Limb (tissue), 2 donors: ENCODE measurements at regions not wholly inside any gene's neighbourhood (a gene's known extent, or its start where the extent isn't known, plus 50 kb on each side); places are given as distances from the start of the nearest gene placed in this dataset.
"Not testable (repeated sequence)": the region's sequence is repeated elsewhere in the genome, so short reads cannot be mapped to it uniquely, and the experiment has no call there.

ENCODE experiments used
- DNase-seq, 2 donors: peaks; one replicate each; pipeline ENCODE4 v3.0.0-alpha.2; 2016; ENCODE audit errors: extremely low spot score in 2 of 2

DNA sequence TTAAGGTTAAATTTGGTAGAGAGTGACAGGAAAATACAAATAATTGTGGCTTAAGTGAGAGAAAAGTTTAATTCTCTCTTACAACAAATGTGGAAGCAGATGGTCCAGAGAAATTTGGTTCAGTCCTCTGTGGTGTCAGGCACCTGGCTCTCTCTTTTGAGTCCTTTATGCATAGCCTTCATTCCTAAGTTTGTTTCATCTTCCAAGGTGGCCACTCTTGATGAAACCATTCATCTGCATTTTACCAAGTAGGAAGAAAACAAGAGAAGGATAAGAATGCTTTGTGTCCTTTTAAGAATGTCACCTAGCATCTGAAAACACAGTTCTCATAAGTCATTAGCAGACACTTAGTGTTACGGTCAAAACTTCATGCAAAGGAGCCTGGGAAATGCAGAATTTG is 442.5 kb downstream of the CCER1 start:
- no peak for DNase-seq

DNA sequence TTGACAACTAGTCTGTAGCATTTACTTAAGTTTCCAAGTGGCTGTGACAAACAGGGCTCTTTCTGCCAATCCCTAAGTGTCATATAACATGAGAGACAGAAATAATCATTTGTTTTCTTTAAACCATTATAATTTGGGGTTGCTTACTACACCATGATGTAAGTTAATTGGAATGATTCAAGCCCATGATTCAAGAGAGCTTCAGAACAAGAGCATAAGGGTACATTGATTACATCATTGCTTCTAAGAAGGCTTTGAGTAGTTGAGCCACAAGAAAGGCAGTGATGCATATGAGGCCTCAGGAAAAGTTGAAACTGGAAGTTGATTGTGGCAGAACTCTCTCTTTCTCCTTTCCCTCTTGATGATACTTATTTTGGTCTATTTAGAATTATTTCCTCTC is 444.0 kb downstream of the CCER1 start:
- no peak for DNase-seq

DNA sequence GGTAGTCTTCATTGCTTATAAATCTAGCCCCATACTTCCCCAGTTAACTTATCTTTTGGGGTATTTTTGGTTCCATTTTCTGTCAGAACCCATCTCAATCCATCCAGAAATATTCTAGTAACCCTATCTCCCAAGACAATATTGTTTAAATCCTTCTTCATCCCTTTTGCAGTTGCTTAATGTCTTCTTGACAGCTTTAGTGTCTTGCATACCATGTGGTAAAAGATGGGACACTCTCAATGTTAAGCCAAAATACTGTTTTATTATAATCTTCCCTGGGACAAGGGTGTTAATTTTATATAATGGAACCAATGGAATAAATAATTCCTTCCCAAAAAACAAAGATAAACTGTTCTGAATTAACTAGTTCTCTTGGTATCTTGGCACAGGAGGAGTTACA is 450.2 kb downstream of the CCER1 start:
- DNase-seq = no peak

DNA sequence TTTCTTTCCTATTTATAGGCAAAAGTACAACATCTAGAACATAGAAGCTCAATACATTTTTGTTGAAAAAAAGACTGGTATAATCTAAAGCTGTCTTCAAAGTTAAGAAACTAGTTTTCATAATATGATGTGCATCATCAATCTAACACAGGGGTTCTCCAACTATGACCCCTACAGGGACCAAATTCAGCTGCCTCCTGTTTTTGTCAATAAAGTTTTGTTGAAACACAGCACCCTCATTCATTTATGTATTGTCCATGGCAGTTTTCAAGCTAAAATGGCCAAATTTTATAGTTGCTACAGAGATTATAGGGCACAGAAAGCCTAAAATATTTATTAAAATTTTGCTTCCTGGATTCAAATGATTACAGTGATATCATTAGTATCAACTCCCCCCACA is 452.9 kb downstream of the CCER1 start:
- DNase-seq = no peak

DNA sequence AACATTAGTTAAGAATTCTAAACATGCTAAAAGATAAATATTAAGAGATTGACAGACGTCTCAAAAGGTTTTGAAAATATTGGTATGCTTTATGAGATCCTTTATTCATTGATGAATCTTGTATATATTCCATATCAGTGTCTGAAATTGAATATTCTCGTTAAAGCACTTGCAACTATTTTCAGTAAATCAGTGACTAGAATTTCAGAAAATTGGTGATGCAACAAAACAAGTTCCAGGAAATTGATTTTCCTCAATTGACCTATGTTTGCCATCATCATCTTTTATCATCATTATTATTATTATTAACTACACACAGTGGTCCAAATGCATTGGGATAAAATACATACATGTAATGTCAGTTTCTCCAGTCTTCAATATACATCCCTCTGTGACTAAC is 453.6 kb downstream of the CCER1 start:
- DNase-seq = no peak

DNA sequence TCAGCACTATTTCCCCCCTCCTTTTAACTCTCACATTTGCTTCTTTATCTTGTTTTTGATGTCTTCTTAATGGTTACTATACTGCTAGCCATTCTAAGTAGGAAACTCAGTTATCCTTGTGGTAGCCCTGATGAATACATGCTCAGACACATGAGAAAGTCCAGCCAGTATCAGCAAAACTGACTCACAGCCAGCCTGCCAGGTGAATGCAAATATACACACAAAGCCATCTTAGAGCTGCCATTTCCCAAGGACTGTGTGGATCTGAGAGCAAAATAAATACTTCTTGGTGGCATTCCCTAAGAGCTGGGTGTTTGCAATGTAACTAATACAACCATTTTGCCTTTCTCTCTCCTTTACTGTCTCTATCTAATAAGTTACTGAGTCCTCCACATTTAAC is 455.2 kb downstream of the CCER1 start:
- no peak for DNase-seq

DNA sequence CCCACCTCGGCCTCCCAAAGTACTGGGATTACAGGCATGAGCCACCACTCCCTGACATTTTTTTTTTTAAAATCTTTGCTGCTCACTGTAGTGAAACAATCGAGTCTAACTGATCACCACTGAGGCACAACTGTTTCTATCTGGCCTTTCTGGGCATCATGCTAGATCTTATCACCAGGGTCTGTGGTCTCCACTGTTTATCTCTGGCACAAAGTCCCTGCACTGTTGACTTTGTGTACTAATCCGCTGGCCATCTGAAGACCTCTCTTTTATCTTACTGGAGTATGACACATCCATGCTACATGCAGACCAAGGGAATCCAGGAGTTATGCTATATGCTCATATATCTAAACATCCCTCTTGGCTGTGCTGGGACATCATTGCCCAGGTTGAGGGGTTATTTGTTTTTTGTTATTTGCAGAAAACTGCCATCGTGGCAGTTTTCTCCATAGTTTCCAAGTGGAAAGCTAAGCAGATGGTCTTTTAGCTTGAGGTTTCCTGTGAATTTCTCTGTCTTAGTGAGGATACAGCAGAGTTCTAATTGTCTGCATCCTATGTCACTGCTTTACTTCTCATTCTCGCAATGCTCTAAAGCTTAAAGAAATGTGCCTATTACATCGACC is 456.9 kb downstream of the CCER1 start:
- no peak for DNase-seq

DNA sequence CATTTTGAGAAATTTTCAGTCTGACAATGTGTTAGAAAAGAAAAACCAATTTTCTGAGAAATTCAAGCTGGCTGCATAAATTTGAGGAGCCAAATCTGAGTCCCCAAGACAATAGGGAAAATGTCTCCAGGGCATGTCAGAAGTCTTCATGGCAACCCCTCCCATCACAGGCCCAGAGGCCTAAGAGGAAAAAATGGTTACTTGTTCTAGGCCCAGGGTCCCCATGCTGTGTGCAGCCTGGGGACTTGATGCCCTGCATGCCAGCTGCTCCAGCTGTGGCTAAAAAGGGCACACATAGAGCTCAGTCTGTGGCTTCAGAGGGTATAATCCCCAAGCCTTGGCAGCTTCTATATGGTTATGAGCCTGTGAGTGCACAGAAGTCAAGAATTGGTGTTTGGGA is 464.6 kb downstream of the CCER1 start:
- DNase-seq = no peak

DNA sequence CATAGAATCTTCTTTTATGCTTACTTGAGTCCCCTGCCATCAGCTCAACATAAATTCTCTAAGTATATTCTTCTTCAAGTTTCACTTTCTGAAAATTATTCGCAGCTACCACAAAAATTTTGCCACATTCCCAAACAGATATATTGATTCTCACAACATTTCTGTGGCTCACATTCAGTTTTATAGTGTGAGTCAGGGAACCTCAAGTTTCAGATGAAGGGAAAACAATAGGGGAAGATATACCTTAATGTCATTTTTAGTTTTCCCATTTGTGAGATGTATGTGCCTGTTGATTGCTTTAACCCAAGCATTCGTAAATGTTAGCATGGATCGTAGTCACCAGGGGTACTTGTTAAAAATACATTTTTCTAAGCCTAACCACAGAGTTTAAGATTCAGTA is 465.8 kb downstream of the CCER1 start:
- no peak for DNase-seq

DNA sequence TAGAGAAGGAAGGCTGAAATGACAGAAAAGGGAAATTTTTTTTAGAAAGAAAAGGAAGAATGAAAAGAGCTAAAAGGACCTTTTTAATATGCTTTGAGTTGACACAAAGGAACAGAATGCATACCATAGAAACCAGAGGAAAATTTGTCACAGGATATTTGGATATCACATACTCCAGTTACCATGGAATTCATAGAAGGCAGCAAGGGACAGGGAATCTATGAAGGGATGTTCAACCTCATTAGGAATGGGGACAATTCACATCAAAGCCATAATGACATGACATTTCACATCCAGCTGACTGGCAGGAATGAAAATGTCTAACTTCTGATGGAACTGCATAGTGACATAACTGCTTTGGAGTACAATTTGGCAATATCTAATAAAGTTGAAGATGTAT is 469.4 kb downstream of the CCER1 start:
- DNase-seq = no peak

DNA sequence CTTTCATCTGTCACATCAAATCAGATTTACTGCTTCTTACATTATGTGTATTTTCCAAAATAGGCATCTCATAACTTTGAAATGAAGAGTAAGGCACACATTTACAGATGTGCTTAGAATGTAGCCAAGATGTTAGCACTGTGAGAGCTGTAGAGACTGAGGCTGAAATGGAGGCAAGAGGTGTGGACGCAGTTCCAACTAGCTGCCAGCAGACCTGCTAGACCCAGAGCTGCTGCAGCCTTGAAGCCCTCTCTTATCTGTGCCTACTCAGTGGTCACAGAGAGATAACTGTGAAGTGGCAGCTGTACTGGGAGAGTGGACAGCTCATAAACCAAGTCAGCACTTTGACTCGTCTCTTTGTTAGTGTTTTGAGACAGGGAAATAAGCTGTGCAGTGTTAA is 470.9 kb downstream of the CCER1 start:
- peak in 1 of 2 donors; percentile 25 for DNase-seq

DNA sequence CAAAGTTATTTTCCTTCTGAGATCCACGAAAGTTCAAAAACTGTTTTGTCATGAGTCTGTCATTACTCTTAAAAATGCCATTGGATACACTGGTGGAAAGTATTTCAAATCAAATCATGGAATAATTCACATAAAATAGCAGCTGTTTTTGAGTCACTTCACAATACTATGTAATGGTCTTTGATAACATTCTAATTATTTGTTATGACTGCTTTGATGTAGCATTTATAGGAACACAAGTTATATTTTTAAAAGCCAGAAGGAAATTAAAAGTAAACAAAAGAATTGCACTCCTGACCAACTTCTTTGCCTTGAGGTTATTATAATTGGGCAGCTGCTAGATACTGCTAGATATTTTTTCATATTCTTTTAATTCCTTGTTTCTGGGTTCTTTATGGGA is 473.2 kb downstream of the CCER1 start:
- DNase-seq = no peak

DNA sequence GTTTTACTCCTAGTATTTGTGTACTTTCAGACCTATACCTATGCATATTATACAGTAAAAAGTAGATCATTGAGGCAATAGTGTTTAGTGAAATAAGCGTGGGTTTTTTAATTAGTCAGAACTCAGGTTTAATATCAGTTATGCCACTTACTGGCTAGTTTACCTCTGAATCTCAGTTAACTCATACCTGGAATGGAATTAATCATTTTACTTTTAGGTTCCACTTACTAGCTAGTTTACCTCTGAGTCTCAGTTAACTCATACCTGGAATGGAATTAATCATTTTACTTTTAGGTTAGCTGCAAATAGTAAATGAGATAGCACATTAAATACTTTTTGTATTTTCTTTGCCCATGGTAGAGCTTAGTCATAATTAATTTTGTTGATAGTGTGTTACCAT is 475.7 kb downstream of the CCER1 start:
- no peak for DNase-seq

DNA sequence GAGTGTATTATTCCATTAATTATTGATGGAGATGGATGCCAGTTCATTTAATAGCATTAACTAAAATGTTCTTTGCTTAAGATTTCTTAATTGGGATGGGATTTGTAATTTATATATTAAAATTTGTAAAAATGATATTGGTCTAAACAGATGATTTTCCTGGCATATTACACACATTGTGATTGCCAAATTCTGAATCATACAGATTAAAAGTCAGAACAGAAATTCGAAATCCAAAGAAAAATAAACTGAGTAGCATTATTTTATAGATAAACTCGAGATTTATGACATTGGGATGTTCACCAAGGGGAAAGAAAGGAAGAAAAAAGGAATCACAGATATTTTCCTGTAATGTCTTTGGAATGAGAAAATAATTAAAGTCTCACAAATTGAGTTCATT is 481.1 kb downstream of the CCER1 start:
- DNase-seq = no peak

DNA sequence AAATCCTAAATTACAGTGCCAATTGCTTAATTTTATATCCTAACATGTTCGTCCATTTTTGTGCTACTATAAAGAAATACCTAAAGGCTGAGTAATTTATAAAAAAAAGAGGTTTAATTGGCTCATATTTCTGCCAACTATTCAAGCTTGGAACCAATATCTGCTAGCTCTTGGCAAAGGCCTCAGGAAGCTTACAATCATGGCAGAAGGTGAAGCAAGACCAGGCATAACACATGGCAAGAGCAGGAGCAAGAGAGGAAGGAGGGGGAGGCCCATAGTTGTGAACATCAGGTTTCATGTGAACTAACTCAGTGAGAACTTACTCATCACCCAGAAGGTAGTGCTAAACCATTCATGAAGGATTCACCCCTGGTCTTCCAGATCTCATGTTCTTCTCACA is 494.3 kb downstream of the CCER1 start:
- no peak for DNase-seq

DNA sequence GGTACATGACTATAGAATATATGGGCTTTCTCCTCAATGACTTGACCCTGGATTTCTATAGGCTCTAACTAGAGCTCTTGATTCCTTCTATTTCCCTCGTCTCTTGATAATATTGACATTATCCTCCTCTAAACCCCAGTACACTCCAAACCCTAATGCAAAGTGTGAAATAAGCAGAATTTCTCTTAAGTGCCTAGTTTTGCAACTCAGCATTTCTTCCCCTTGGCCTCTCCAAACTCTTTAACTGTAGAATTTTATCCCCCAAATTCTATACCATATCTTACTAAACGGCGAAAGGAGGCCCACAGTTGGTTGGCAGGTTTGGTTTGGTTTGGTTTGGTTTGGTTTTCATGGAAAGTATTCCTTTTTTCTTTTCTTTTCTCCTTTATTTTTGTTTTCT is 498.7 kb downstream of the CCER1 start:
- DNase-seq = no peak

DNA sequence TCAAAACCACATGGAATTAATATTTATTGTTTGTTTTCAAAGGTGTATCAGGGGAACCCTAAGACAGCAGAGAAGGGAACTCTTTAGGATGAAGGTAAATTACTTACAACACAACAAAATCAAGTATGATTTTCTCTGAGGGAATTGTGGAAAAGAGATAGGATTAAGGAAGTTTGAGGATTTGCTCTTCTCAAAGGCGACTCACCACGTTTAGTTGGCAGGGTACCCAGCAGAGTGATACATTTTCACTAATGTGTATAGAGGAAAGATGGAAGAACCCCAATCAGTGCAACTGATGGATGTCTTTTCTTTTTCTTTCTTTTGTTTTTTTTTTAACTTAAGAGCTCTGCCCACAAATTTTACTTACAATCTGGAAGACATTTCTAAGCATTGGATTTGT is 499.2 kb downstream of the CCER1 start:
- DNase-seq = peak in 1 of 2 donors; percentile 17

DNA sequence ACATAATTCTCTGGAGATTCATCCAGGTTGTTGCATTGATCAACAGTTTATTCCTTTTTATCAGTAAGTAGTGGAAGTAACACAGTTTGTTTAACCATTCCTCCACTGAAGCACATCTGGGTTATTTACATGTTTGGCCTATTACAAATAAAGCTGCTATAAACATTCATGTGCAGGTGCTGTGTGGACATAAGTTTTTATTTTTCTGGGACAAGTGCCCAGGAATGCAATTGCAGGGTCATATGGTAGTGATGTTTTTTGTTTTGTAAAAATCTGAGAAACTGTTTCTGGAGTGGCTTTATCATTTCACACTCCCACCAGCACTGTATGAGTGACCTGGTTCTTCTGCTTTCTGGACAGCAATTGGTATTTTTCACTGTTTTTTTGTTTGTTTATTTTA is 505.4 kb downstream of the CCER1 start:
- no peak for DNase-seq

DNA sequence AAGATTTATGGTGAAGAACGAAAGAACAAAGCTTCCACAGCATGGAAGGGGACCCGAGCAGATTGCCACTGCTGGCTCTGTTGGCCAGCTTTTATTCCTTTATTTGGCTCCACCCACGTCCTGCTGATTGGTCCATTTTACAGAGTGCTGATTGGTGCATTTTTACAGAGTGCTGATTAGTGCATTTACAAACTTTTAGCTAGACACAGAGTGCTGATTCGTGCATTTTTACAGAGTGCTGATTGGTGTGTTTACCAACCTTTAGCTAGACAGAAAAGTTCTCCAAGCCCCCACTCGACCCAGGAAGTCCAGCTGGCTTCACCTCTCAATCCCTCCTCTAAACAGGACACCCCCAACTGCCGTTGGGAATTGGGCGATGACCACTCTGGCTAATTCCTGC is 511.5 kb downstream of the CCER1 start:
- DNase-seq = not testable (repeated sequence)

DNA sequence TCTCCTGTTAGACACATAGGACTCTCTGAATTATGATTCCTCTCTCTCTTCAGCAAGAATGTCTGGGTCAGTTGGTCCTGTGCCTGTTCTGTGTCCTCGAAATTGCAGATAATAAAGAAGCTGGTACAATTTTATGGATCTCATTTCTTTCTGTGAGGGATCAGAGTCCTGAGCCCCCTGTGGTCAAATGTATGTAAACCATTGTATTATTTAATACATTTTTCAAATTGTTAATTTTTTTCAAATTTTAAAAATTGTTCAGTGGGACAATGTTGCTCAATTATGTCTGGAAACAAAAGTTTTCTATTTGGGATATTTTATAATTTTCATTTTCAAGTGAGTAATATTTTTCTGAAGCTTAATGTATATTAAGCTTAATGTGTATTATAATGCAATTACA is 513.5 kb downstream of the CCER1 start:
- DNase-seq = no peak

DNA sequence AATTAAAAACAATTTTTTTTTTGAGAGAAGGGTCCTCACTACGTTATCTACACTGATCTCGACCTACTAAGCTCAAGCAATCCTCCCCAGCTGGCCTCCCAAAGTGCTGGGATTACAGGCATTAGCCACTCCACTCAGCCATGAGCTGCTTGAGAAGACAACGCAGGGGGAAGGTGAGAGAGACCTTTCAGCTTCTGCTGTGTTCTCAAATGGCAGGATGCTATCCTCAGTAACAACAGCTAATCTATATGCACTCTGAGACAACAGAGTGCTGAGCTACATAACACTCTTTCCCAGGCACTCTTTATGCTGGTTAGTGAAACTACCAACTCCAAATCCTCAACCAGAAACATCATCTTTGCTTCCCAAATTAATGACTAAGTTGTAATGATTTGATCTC is 526.1 kb downstream of the CCER1 start:
- DNase-seq = no peak

DNA sequence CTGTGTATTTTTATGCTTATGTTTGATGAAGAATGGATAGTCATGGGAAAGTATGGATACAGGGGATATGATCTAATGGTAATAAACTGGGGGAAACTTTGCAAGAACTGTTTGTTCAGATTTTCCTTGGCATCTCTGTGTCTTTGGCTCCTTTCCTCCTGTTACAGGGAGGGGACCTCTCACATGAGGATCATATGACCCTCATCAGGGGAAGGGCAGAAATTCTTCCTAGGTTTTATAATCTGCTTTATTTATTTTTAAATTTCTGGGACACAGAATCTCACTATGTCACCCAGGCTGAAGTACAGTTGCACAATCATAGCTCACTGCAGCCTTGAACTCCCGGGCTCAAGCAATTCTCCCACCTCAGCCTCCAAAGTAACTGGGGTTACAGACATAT is 526.5 kb downstream of the CCER1 start:
- no peak for DNase-seq

DNA sequence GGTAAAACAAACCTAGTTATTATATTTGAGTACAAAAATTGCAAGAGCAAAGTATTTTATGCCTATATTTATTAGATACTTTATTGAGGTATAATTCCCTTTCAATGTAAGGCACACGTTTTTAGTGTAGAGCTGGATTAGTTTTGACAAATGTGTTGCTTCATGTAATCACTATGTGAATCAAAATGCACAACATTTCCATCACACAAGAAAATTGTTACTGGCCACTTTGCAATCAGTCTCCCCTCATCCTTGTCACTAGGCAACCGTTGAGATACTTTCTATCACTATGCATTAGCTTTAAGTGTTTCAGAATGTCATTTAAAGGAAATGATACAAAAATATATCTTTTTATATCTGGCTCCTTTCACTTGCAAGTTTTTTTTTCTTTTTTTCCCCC is 531.0 kb downstream of the CCER1 start:
- DNase-seq = no peak

DNA sequence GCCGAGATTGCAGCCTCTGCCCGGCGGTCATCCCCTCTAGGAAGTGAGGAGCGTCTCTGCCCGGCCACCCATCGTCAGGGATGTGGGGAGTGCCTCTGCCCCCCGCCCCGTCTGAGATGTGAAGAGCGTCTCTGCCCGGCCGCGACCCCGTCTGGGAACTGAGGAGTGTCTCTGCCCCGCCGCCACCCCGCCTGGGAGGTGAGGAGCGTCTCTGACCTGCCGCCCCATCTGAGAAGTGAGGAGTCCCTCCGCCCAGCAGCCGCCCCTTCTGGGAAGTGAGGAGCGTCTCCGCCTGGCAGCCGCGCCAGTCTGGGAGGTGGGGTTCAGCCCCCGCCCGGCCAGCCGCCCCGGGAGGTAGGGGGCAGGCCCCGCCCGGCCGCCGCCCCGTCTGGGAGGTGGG is 544.0 kb downstream of the CCER1 start:
- DNase-seq = no peak
